HepG2 (cell line): ENCODE measurements at regions not wholly inside any gene's neighbourhood (a gene's known extent, or its start where the extent isn't known, plus 50 kb on each side); places are given as distances from the start of the nearest gene placed in this dataset.

ENCODE experiments used
- ATAC-seq: fragments of 200-7000 bp; cut with Tn5 transposase; 3 replicates; pipeline ENCODE4 v1.9.1; 2020; ENCODE audit warnings: mild to moderate bottlenecking, moderate library complexity
- BruUV-seq: library from RNA; stranded (reverse); fragments of 400-500 nt; replicated peaks from 2 replicates; lab custom pipeline; 2021; lab: Mats Ljungman, UMichigan
- CTCF ChIA-PET: fragments of 300-600 bp; formaldehyde crosslinking; extraction: SDS; loops from one replicate; lab custom pipeline; 2021; ENCODE audit warnings: low total read pairs, inconsistent platforms, low intra/inter-chr PET ratio; lab: Yijun Ruan, JAX
- POLR2A ChIA-PET: fragments of 350-600 bp; sonication (Branson Sonifier 250); formaldehyde crosslinking; loops from one replicate; lab custom pipeline; 2020; ENCODE audit warnings: antibody characterized with exemption, inconsistent platforms; lab: Yijun Ruan, JAX
- DNase-seq: peaks from one replicate; pipeline ENCODE4 v3.0.0-alpha.2; 2015; ENCODE audit warnings: low spot score
- FAIRE-seq: peaks from 3 replicates; lab custom pipeline; 2011; peaks lifted over from hg19 to GRCh38; lab: Jason Lieb, UNC
- H2AFZ ChIP-seq: one replicate; pipeline ENCODE4 v1.6.1; 2011; ENCODE audit warnings: low read length, inconsistent platforms
- H3K27ac ChIP-seq: fragments of 300-600 bp; 3 replicates; pipeline ENCODE4 v1.8.0; 2011; ENCODE audit warnings: mixed run types, mild to moderate bottlenecking, mixed read lengths, low read length, inconsistent platforms; ENCODE audit not compliant: insufficient read depth; ENCODE audit errors: extremely low read length
- H3K27me3 ChIP-seq, 2 experiments: fragments of 200-600 bp in 1 of 2; 2 replicates in 1 of 2; 3 replicates in 1 of 2; pipeline versions ENCODE4 v1.6.0 to v1.8.0; 2011; ENCODE audit warnings: low read length in 2 of 2, mild to moderate bottlenecking in 2 of 2, moderate library complexity in 2 of 2, inconsistent platforms in 1 of 2; ENCODE audit not compliant: insufficient read depth in 2 of 2, control insufficient read depth in 1 of 2
- H3K36me3 ChIP-seq, 2 experiments: fragments of 200-600 bp in 1 of 2; replicated peaks in 1 of 2; 2 replicates in 1 of 2; 3 replicates in 1 of 2; pipeline versions ENCODE4 v1.5.1 to v1.8.0; 2011; ENCODE audit warnings: low read length in 2 of 2, inconsistent platforms in 1 of 2; ENCODE audit not compliant: insufficient read depth in 2 of 2, control insufficient read depth in 1 of 2
- H3K4me1 ChIP-seq: 2 replicates; pipeline ENCODE4 v1.5.1; 2012; ENCODE audit warnings: low read length, inconsistent platforms; ENCODE audit not compliant: insufficient read depth
- H3K4me2 ChIP-seq: 2 replicates; pipeline ENCODE4 v1.6.0; 2011; ENCODE audit warnings: low read depth, low read length, inconsistent platforms
- H3K4me3 ChIP-seq, 3 experiments: fragments of 200-600 bp in 1 of 3; sonication (generic), shearing (Covaris generic) in 1 of 3; replicated peaks in 1 of 3; 2 replicates each; pipeline ENCODE4 v1.5.1; 2011 to 2016; ENCODE audit warnings: low read length in 3 of 3, inconsistent platforms in 2 of 3, low read depth in 2 of 3, mild to moderate bottlenecking in 2 of 3, control low read depth in 1 of 3, mixed read lengths in 1 of 3; ENCODE audit not compliant: insufficient read depth in 1 of 3
- H3K79me2 ChIP-seq: one replicate; pipeline ENCODE4 v1.6.1; 2011; ENCODE audit warnings: low read length, inconsistent platforms; ENCODE audit not compliant: insufficient read depth
- H3K9ac ChIP-seq: 2 replicates; pipeline ENCODE4 v1.6.0; 2011; ENCODE audit warnings: mild to moderate bottlenecking, low read depth, low read length, inconsistent platforms; ENCODE audit not compliant: insufficient read depth
- H3K9me3 ChIP-seq: 2 replicates; pipeline ENCODE4 v1.5.1; 2012; ENCODE audit warnings: mild to moderate bottlenecking, low read length
- H4K20me1 ChIP-seq: 2 replicates; pipeline ENCODE4 v1.6.0; 2011; ENCODE audit warnings: inconsistent platforms, mild to moderate bottlenecking, low read length, moderate library complexity; ENCODE audit not compliant: insufficient read depth
- ATAD3A ChIP-seq: sonication (generic); formaldehyde crosslinking; IDR thresholded peaks from 2 replicates; pipeline ENCODE4 v1.4.0; 2020; ENCODE audit warnings: missing genetic modification reagents
- ATM ChIP-seq: fragments of 450-650 bp; IDR thresholded peaks from 2 replicates; pipeline ENCODE4 v1.7.1; 2017; ENCODE audit warnings: mild to moderate bottlenecking, borderline replicate concordance
- KLF11 ChIP-seq: IDR thresholded peaks from 2 replicates; pipeline ENCODE4 v1.6.1; 2016; ENCODE audit warnings: missing compliant biosample characterization
- MLX ChIP-seq: IDR thresholded peaks from 2 replicates; pipeline ENCODE4 v1.6.1; 2016
- NR2F6 ChIP-seq, 2 experiments: IDR thresholded peaks; 2 replicates each; pipeline ENCODE4 v1.6.1; 2016; ENCODE audit warnings: antibody characterized with exemption in 1 of 2, mild to moderate bottlenecking in 1 of 2
- RARG ChIP-seq: sonication (generic); formaldehyde crosslinking; IDR thresholded peaks from 2 replicates; pipeline ENCODE4 v1.4.0; 2020; ENCODE audit warnings: low read depth, mild to moderate bottlenecking, missing genetic modification reagents
- RFXANK ChIP-seq: IDR thresholded peaks from 2 replicates; pipeline ENCODE4 v1.6.1; 2016
- SP140L ChIP-seq: sonication (generic); formaldehyde crosslinking; IDR thresholded peaks from 2 replicates; pipeline ENCODE4 v1.4.0; 2020; ENCODE audit warnings: missing genetic modification reagents, borderline replicate concordance
- TEAD3 ChIP-seq: optimal IDR thresholded peaks from 2 replicates; pipeline ENCODE3; 2016; ENCODE audit warnings: borderline replicate concordance
- ZBTB33 ChIP-seq: sonication (generic); formaldehyde crosslinking; IDR thresholded peaks from 2 replicates; pipeline ENCODE4 v1.4.0; 2020; ENCODE audit warnings: missing genetic modification reagents
- ZFYVE20 ChIP-seq: sonication (generic); formaldehyde crosslinking; IDR thresholded peaks from 2 replicates; pipeline ENCODE4 v1.8.0; 2023; ENCODE audit warnings: low read depth, mild to moderate bottlenecking, moderate library complexity, missing genetic modification reagents, borderline replicate concordance
- ZNF446 ChIP-seq: sonication (generic); formaldehyde crosslinking; IDR thresholded peaks from 2 replicates; pipeline ENCODE4 v1.5.0; 2020; ENCODE audit warnings: mild to moderate bottlenecking, missing genetic modification reagents
- ZNF615 ChIP-seq: sonication (generic); formaldehyde crosslinking; IDR thresholded peaks from 2 replicates; pipeline ENCODE4 v1.5.0; 2020; ENCODE audit warnings: mild to moderate bottlenecking, missing genetic modification reagents, borderline replicate concordance
- WGBS: methylation state at CpG from one replicate; pipeline ENCODE4 v1.1.6; 2017; ENCODE audit warnings: low lambda C conversion rate; 5-methylcytosine and 5-hydroxymethylcytosine counted together
- in situ Hi-C: cut with HindIII; loops from 2 replicates; pipeline ENCODE4 v1.10.0; 2017; ENCODE audit warnings: low pct_unique_long_range_greater_than_20kb; ENCODE audit not compliant: extremely low pct_ligation_motif_present
- intact Hi-C: fragments of 100-400 bp; cut with micrococcal nuclease; formaldehyde crosslinking; loops from one replicate; pipeline ENCODE4 v1.10.0; 2022; ENCODE audit not compliant: unreplicated experiment

- no peak for TF ChIP-seq ATM
- TF ChIP-seq ATAD3A (CRISPR knock-in tag) = no peak
- TF ChIP-seq ZBTB33 (CRISPR knock-in tag) = no peak
- TF ChIP-seq SP140L (CRISPR knock-in tag) = no peak
- no peak for TF ChIP-seq RARG (CRISPR knock-in tag)
- TF ChIP-seq RFXANK (CRISPR knock-in tag) = no peak
- no peak for TF ChIP-seq TEAD3 (CRISPR knock-in tag)
- TF ChIP-seq KLF11 (CRISPR knock-in tag) = no peak
Observed at GRCh38 chr1:5708346-5709245, 283.6 kb downstream of the NPHP4 start (continued).

- H3K27me3 ChIP-seq = peaks cover 4 to 49% of the 10 kb centered on the region in 2 experiments; a peak in 4 of 5 replicates
- POLR2A ChIA-PET = no interaction called here
- 2% methylated on average over 12 of the region's 12 CpGs for WGBS
- no peaks in the 10 kb centered on the region for H3K36me3 ChIP-seq
- ATAC-seq = no peak
- H2AFZ ChIP-seq = no peak overlapping the region
- no peak for TF ChIP-seq MLX
- TF ChIP-seq ZFYVE20 = no peak
- no peak for TF ChIP-seq ZNF615
- TF ChIP-seq ZNF446 = no peak
- TF ChIP-seq NR2F6 (IDR thresholded peaks at IDR 0.05) = no peak
- no peak for TF ChIP-seq NR2F6 (CRISPR knock-in tag; IDR thresholded peaks at IDR 0.05)
- TF ChIP-seq, all 625 proteins: peak for 0
- FAIRE-seq (no peak), DNase-seq (no peak)
- Histone ChIP-seq H4K20me1 (no peaks in the 10 kb centered on the region), H3K9me3 (no peaks in the 10 kb centered on the region), H3K9ac (no peak overlapping the region), H3K4me2 (no peak overlapping the region), H3K4me1 (no peaks in the 10 kb centered on the region), H3K4me3 (no peak overlapping the region), H3K27ac (no peak overlapping the region), H3K79me2 (no peaks in the 10 kb centered on the region)
- in situ Hi-C loops (no loop called here), intact Hi-C loops (no loop called here)
- BruUV-seq = no TSS peak
- CTCF ChIA-PET = no interaction called here
Observed at GRCh38 chr1:5707566-5708345, 284.5 kb downstream of the NPHP4 start.
